ENCODE measurements at regions not wholly inside any gene's neighbourhood (a gene's known extent, or its start where the extent isn't known, plus 50 kb on each side); places are given as distances from the start of the nearest gene placed in this dataset.
"Not testable (repeated sequence)": the region's sequence is repeated elsewhere in the genome, so short reads cannot be mapped to it uniquely, and the experiment has no call there.

- ATAC-seq (ENCODE audit: poor library complexity) (no peak), DNase-seq (no peak)
- intact Hi-C loops (cut with DNase I) = no loop called here
Measured at GRCh38 chr15:39238443-39238842, 342.4 kb upstream of the THBS1 start.

DNA sequence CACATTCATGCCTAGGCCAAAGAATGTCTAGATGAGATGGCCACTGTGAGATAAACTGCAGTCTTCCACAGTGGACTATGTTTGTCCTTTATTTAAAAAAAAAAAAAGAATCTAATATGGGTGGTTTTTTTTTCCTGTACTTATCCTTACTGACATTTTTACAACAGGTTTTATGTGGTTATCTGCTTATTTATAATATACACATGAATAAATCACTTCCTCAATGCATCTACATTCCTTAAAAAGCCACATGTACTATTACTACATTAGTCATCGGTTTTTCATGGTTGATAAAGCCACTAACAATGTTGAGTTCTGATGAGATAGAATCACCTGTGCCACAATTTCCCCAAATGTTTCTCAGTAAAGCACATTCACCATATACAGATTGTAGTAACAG lies 341.3 kb upstream of the THBS1 start:
- no peak for DNase-seq
- no peak for ATAC-seq (ENCODE audit: poor library complexity)
- intact Hi-C loops (cut with DNase I) = no loop called here

DNA sequence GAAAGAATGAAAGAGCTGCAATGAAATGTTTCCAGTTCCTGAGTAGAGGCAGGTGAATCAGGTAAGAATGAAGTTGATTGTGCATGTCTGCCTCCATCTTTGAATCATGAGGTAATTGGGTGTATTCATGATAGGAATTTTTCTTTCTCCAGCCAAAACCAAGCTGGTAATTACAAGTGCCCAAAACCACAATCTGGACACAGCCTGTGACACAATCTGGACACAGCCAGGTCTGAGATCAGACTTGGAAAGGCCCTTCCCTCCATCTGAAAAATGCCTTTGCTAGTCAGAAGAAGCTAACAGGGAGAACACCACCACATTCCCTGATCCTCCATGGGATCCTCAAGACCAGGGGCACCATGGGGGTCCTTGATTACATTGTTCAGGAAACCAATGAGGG lies 338.5 kb upstream of the THBS1 start:
- intact Hi-C loops (cut with DNase I) = no loop called here
- DNase-seq = no peak

DNA sequence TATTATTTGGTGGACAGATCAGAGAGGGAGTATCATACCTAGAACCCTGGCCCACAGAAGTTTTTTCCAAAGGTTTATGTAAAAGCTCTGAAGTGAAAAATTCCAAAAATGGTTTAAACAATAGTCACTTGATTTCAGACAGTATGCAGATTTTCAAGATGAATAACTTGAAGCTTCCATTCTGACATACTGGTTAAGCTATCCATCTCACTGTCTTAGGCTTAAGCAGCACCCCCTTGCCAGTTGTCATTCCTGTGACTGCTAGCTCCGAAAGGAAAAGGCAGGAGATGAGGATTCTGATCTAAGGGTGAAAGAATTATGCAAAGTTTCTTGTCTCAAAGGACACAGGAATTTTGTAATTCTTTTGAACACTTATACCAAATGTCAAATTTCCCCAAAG lies 337.5 kb upstream of the THBS1 start:
- ATAC-seq (ENCODE audit: poor library complexity) = no peak
- intact Hi-C loops (cut with DNase I) = no loop called here
- no peak for DNase-seq

More for the DNA sequence above, 338.5 kb upstream of the THBS1 start:
- ATAC-seq (ENCODE audit: poor library complexity) = no peak

DNA sequence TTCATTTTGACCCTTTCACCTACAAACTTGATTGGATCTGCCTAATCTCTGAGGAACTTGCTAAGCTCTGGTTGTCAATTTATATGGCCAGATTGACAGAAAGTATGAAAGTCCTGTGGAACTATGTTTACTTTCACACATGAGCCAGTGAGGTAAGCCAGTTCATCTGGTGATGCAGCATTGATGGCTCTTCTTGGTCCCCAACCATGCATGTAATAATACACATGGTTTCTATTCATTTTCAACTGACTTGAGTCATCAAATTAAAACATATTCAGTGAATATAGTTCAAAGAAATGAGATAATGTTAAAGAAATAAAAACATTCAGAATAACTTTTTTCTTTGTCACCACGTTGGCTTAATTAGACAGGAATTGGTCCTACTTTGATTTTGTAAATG lies 336.1 kb upstream of the THBS1 start:
- intact Hi-C loops (cut with DNase I) = no loop called here
- ATAC-seq (ENCODE audit: poor library complexity) = no peak
- DNase-seq = no peak

DNA sequence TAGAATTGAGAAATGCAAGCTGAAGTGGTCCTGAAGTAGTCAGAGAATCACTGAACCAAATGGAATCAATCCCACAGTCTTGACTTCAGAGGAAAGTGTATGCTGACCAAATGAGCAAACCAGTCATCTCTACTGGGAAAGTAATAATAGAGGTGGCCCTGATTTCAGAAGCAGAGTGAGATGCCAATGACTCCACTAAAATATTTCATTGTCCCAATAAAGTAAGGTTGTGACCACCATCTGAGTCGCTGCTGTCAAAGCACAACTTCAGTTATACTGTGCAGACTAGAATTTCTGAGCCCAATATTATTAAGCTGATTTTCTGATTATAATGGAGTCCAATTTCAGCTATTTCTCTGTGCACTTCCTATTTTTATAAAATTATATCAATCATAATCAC lies 334.4 kb upstream of the THBS1 start:
- ATAC-seq (ENCODE audit: poor library complexity) (no peak), DNase-seq (no peak)
- intact Hi-C loops (cut with DNase I) = no loop called here

DNA sequence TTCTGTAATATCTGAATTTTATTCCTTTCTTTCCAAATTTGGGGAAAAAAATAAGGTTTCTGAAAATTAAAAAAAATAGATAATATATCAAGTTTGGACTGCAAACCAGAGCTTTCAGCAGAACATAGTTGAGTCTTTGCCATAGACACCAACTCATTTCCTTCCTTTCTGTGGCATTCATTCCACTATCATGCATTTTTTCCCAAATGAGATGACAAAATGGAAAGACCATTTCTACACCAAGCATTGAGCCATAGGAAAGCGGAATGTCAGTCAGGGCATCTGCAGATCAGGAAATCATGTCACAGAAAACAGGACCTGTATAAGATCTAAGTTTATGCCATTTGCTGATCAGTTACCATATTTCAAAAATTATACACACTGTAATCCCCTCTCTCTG lies 333.3 kb upstream of the THBS1 start:
- ATAC-seq (ENCODE audit: poor library complexity) = no peak
- intact Hi-C loops (cut with DNase I) = no loop called here
- DNase-seq = no peak

GRCh38 chr15:39248204-39248603 lies 332.7 kb upstream of the THBS1 start:
- peak; percentile 59 for ATAC-seq (ENCODE audit: poor library complexity)
- intact Hi-C loops (cut with DNase I) = no loop called here
- peak; percentile 51 for DNase-seq

DNA sequence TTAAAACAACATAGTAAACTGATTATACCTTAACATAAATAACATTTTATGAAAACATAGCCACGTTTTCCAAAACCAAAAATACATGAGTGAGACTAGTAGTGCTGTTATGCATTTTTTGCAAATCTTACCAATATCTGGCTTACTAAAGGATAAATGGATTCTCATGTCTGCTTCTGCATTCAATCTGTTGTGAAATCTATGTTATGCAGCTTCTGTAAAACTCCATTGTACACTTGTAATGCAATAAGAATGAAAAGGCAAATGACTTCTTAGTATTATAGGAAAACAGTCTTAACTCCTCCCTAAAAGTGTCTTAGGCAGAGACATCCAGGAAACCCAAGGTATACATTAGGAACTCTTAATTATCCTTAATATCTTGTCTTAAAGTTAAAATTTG lies 330.9 kb upstream of the THBS1 start:
- intact Hi-C loops (cut with DNase I) = no loop called here
- ATAC-seq (ENCODE audit: poor library complexity) (no peak), DNase-seq (no peak)

- intact Hi-C loops (cut with DNase I) = no loop called here
- ATAC-seq (ENCODE audit: poor library complexity) (no peak), DNase-seq (no peak)
Measured at GRCh38 chr15:39250460-39251186, 330.3 kb upstream of the THBS1 start.

GRCh38 chr15:39251413-39252133 lies 329.3 kb upstream of the THBS1 start:
- ATAC-seq (ENCODE audit: poor library complexity) (no peak), DNase-seq (no peak)
- intact Hi-C loops (cut with DNase I) = no loop called here

- intact Hi-C loops (cut with DNase I) = no loop called here
- ATAC-seq (ENCODE audit: poor library complexity) (no peak), DNase-seq (no peak)
Measured at GRCh38 chr15:39252134-39252470, 328.8 kb upstream of the THBS1 start.

DNA sequence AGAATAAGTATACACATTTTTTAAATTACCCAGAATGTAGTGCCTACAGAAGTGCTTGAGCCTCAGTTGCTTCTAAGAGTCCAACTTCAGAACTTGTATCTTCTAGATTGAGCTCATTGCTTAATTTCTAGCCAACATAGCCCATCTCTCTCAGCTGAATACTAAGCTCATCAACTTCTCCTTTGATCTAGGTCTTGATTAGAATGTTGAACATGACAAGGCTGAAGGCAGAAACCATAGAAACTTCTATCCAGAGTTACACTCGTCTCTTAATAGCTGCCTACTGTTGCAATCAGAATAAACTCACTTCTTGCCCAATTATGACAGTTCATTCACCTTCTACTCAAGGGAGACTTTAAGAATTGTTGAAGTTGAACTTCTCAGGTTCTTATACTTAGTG lies 327.3 kb upstream of the THBS1 start:
- ATAC-seq (ENCODE audit: poor library complexity) (no peak), DNase-seq (no peak)
- intact Hi-C loops (cut with DNase I) = no loop called here

GRCh38 chr15:39254181-39254580 lies 326.7 kb upstream of the THBS1 start:
- DNase-seq = no peak

GRCh38 chr15:39255760-39256159 lies 325.1 kb upstream of the THBS1 start:
- DNase-seq = no peak
- intact Hi-C loops (cut with DNase I) = no loop called here
- ATAC-seq (ENCODE audit: poor library complexity) = no peak

More at GRCh38 chr15:39254181-39254580, 326.7 kb upstream of the THBS1 start:
- no peak for ATAC-seq (ENCODE audit: poor library complexity)
- intact Hi-C loops (cut with DNase I) = no loop called here

- intact Hi-C loops (cut with DNase I) = no loop called here
- DNase-seq = no peak
- ATAC-seq (ENCODE audit: poor library complexity) = no peak
Measured at GRCh38 chr15:39260391-39260790, 320.5 kb upstream of the THBS1 start.

GRCh38 chr15:39260791-39261190 lies 320.1 kb upstream of the THBS1 start:
- ATAC-seq (ENCODE audit: poor library complexity) (no peak), DNase-seq (no peak)
- intact Hi-C loops (cut with DNase I) = no loop called here

GRCh38 chr15:39261397-39262183 lies 319.3 kb upstream of the THBS1 start:
- ATAC-seq (ENCODE audit: poor library complexity); DNase-seq; intact Hi-C loops (cut with DNase I): not testable (repeated sequence)

DNA sequence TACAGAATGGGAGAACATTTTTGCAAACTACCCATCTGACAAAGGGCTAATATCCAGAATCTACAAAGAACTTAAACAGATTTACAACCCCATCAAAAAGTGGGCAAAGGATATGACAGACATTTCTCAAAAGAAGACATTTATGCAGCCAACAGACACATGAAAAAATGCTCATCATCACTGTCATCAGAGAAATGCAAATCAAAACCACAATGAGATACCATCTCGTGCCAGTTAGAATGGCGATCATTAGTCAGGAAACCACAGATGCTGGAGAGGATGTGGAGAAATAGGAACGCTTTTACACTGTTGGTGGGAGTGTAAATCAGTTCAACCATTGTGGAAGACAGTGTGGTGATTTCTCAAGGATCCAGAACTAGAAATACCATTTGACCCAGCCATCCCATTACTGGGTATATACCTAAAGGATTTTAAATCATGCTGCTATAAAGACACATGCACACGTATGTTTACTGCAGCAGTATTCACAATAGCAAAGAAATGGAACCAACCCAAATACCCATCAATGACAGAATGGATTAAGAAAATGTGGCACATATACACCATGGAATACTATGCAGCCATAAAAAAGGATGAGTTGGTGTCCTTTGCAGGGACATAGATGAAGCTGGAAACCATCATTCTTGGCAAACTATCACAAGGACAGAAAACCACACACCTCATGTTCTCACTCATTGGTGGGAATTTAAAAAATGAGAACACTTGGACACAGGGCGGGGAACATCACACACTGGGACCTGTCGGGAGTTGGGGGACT lies 317.7 kb upstream of the THBS1 start:
- ATAC-seq (ENCODE audit: poor library complexity) = not testable (repeated sequence)

More for the DNA sequence above, 317.7 kb upstream of the THBS1 start:
- intact Hi-C loops (cut with DNase I); DNase-seq: not testable (repeated sequence)

All from Right ventricle myocardium superior (tissue), 1 donor.